Esophagus muscularis mucosa (tissue), 4 donors: ENCODE measurements at regions not wholly inside any gene's neighbourhood (a gene's known extent, or its start where the extent isn't known, plus 50 kb on each side); places are given as distances from the start of the nearest gene placed in this dataset.

Source experiments
- DNase-seq: peaks from one replicate; pipeline ENCODE4 v3.0.0-alpha.2; 2017; ENCODE audit errors: extremely low spot score
- H3K27ac ChIP-seq, 4 donors: fragments of 200-600 bp; sonication (generic); replicated peaks in 1 of 4; 1 replicate in 3 of 4; 2 replicates in 1 of 4; pipeline ENCODE4 v1.5.1; 2016 to 2019; ENCODE audit warnings: mild to moderate bottlenecking in 1 of 4
- H3K27me3 ChIP-seq, 4 donors: fragments of 200-600 bp; sonication (generic); one replicate each; pipeline versions ENCODE4 v1.5.1 to v1.6.0; 2016 to 2019
- H3K36me3 ChIP-seq, 4 donors: fragments of 200-600 bp; sonication (generic); one replicate each; pipeline ENCODE4 v1.5.1; 2016 to 2019
- H3K4me1 ChIP-seq, 4 donors: fragments of 200-600 bp; sonication (generic); one replicate each; pipeline ENCODE4 v1.5.1; 2016 to 2019
- H3K4me3 ChIP-seq, 4 donors: fragments of 200-600 bp; sonication (generic); 1 replicate in 2 of 4; 2 replicates in 2 of 4; pipeline ENCODE4 v1.5.1; 2016 to 2019; ENCODE audit warnings: mild to moderate bottlenecking in 4 of 4, moderate library complexity in 1 of 4
- H3K9me3 ChIP-seq, 4 donors: fragments of 200-600 bp; sonication (generic); 1 replicate in 3 of 4; 2 replicates in 1 of 4; pipeline ENCODE4 v1.5.1; 2016 to 2019
- EP300 ChIP-seq: sonication (generic); formaldehyde crosslinking; IDR thresholded peaks from one replicate; pipeline ENCODE4 v1.6.1; 2017; ENCODE audit warnings: antibody characterized with exemption
- POLR2A ChIP-seq: fragments of 450-650 bp; IDR thresholded peaks from one replicate; pipeline ENCODE4 v1.6.1; 2017; ENCODE audit warnings: antibody characterized with exemption, moderate library complexity, mild to moderate bottlenecking, low read depth
- POLR2AphosphoS5 ChIP-seq, 2 donors: sonication (generic); formaldehyde crosslinking; IDR thresholded peaks; one replicate each; pipeline ENCODE4 v1.6.1; 2017; ENCODE audit warnings: antibody characterized with exemption in 2 of 2
- WGBS: methylation state at CpG from one replicate; pipeline ENCODE4 v1.1.5; 2018; 5-methylcytosine and 5-hydroxymethylcytosine counted together
- intact Hi-C: fragments of 100-400 bp; cut with DNase I; formaldehyde crosslinking; loops from one replicate; pipeline ENCODE4 v1.15.1; 2023
- TF ChIP-seq, protein P1 (sequence below), 3 experiments: fragments of 200-600 bp in 2 of 3; fragments of 450-650 bp in 1 of 3; sonication (generic) in 2 of 3; IDR thresholded peaks; one replicate each; pipeline ENCODE4 v1.5.1; 2017 to 2019; ENCODE audit warnings: antibody characterized with exemption in 3 of 3, mild to moderate bottlenecking in 2 of 3, moderate library complexity in 1 of 3

DNA sequence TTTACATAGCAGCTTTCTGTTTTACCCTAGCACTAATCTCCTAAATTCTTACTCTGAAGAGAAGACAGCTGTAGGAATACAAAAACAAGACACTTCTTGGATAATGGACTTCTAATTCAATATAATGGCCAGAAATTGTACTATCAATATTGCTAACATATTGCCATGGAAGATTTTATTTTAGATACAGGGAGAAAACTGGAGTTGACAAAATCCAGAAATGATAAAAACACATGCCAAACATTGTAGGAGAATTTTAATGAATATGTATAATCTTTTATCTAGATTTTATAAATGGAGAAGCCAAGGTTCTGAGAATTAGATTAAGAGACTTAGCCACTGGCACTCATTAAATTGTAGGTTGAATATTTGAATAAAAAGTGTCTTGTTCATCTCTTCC is 1838.8 kb upstream of the LRRTM1 start:
- no peak for DNase-seq

DNA sequence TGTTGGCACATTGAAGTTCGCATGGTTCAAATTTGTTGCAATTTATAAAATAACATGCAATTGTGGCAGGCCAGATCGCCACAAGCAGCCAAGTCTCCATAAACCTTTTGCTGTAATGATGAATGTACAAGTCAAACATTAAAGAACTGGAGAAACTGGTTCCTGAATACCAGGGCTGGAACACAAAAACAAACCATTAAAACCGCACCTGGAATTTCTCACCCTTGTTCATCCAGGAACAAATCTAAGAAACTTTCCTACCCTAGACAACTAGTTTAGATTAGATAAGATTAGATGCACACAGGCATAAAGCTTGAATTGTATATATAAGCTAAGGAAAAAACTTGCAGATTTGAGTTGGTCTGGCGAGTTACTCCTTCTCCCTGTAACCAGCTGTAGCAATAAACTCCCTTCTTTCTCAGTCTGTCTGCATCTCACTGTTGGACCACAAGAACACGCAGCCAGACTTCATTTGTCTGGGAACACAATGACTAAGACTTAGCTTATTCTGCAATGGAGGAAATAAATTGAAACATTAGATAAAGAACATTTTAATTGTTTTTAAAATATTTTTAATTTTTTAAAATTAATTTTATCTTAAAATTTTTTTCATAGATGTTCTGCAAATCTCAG is 1835.5 kb upstream of the LRRTM1 start:
- Histone ChIP-seq H3K27me3 (no peaks in the 10 kb centered on the region), H3K4me1 (peaks cover 0 to 10% (median 8%) of the 10 kb centered on the region in 4 donors), H3K27ac (no peak overlapping the region), H3K4me3 (no peak overlapping the region), H3K36me3 (no peaks in the 10 kb centered on the region), H3K9me3 (no peaks in the 10 kb centered on the region)
- intact Hi-C loops = no loop called here
- DNase-seq = no peak
- TF ChIP-seq, protein P1, sequence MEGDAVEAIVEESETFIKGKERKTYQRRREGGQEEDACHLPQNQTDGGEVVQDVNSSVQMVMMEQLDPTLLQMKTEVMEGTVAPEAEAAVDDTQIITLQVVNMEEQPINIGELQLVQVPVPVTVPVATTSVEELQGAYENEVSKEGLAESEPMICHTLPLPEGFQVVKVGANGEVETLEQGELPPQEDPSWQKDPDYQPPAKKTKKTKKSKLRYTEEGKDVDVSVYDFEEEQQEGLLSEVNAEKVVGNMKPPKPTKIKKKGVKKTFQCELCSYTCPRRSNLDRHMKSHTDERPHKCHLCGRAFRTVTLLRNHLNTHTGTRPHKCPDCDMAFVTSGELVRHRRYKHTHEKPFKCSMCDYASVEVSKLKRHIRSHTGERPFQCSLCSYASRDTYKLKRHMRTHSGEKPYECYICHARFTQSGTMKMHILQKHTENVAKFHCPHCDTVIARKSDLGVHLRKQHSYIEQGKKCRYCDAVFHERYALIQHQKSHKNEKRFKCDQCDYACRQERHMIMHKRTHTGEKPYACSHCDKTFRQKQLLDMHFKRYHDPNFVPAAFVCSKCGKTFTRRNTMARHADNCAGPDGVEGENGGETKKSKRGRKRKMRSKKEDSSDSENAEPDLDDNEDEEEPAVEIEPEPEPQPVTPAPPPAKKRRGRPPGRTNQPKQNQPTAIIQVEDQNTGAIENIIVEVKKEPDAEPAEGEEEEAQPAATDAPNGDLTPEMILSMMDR (IDR thresholded peaks at IDR 0.05) = no peak
- TF ChIP-seq EP300 (no peak), POLR2AphosphoS5 (IDR thresholded peaks at IDR 0.05) (no peak), POLR2A (no peak)
- WGBS = 51% methylated on average over 5 of the region's 5 CpGs

More for the DNA sequence above, 1838.8 kb upstream of the LRRTM1 start:
- Histone ChIP-seq H3K27me3 (no peaks in the 10 kb centered on the region), H3K36me3 (no peaks in the 10 kb centered on the region), H3K4me1 (peaks cover 0 to 10% (median 8%) of the 10 kb centered on the region in 4 donors), H3K4me3 (no peak overlapping the region), H3K27ac (no peak overlapping the region), H3K9me3 (no peaks in the 10 kb centered on the region)
- TF ChIP-seq POLR2A = no peak
- TF ChIP-seq, protein P1 (IDR thresholded peaks at IDR 0.05) = no peak
- no peak for TF ChIP-seq EP300
- no peak for TF ChIP-seq POLR2AphosphoS5 (IDR thresholded peaks at IDR 0.05)
- intact Hi-C loops = no loop called here

DNA sequence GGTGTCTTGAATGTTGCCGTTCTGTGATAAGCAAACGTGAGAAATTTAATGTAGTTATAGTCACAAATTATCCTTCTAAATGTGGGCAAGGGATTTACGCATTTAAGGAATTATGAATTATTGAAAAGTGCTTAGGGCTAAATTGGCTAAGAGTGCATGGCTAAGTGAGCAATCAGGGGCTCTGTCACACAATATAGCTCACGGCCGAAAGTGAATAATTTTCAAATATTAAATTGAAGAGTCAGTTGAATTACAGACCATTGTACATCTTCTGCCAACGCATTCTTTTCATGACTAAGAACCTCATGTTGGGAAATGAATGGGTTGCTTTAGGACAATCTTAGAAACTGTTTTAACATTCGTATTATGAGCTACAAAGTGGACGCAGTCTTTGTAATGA is 1832.9 kb upstream of the LRRTM1 start:
- no peak for TF ChIP-seq POLR2AphosphoS5 (IDR thresholded peaks at IDR 0.05)
- TF ChIP-seq POLR2A = no peak
- TF ChIP-seq EP300 = no peak
- TF ChIP-seq, protein P1 (IDR thresholded peaks at IDR 0.05) = no peak
- peaks cover 0 to 10% (median 8%) of the 10 kb centered on the region in 4 donors for H3K4me1 ChIP-seq
- WGBS = 84% methylated on average over 8 of the region's 8 CpGs
- no peaks in the 10 kb centered on the region for H3K9me3 ChIP-seq
- no peak overlapping the region for H3K27ac ChIP-seq
- no peak overlapping the region for H3K4me3 ChIP-seq
- intact Hi-C loops = no loop called here
- no peak for DNase-seq
- H3K27me3 ChIP-seq = no peaks in the 10 kb centered on the region
- no peaks in the 10 kb centered on the region for H3K36me3 ChIP-seq

DNA sequence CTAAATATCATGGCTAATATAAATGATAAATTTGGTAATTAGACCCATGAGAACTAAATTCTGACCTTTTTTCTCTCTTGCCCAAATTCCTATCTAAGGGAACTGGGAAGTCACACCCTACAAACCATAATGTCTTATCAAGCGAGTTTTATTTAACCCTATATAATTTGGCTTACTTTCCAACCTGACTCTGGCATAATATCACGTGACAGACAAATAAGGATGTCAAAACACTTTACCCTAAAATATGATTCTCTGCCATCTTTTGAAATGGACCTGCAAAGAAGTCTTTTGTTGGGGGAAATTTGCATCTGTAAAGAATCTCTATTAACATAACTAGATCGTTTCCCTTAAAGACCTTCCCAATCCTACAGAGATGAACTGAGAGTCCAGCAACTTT is 1823.5 kb upstream of the LRRTM1 start:
- Histone ChIP-seq H3K27me3 (no peaks in the 10 kb centered on the region), H3K36me3 (no peaks in the 10 kb centered on the region), H3K4me1 (peaks cover 0 to 10% (median 3%) of the 10 kb centered on the region in 4 donors), H3K27ac (no peak overlapping the region), H3K9me3 (peaks cover 0 to 7% (median 3%) of the 10 kb centered on the region in 4 donors), H3K4me3 (no peak overlapping the region)
- intact Hi-C loops = no loop called here
- TF ChIP-seq POLR2A (no peak), EP300 (no peak), POLR2AphosphoS5 (IDR thresholded peaks at IDR 0.05) (no peak)
- TF ChIP-seq, protein P1 (IDR thresholded peaks at IDR 0.05) = no peak
- 75% methylated on average over 3 of the region's 3 CpGs for WGBS
- no peak for DNase-seq

DNA sequence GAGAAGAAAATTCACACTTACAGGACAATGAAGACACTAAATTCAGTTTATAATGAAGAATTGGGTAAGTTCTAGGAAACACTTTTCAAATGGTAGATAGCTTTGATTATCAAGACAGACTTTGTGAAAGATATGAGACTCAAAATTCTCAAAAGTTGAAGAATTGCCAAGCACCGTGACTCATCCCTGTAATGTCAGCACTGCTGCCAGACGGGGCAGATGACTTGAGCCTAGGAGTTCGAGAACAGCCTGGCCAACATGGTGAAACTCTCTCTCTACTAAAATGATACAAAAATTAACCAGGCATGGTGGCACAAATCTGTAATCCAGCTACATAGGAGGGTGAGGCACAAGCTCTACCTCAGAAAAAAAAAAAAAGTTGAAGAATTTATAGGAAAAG is 1820.1 kb upstream of the LRRTM1 start:
- TF ChIP-seq, protein P1 (IDR thresholded peaks at IDR 0.05) = no peak
- TF ChIP-seq POLR2AphosphoS5 (IDR thresholded peaks at IDR 0.05) = no peak
- TF ChIP-seq EP300 = no peak
- no peak for TF ChIP-seq POLR2A
- intact Hi-C loops = no loop called here
- Histone ChIP-seq H3K36me3 (no peaks in the 10 kb centered on the region), H3K4me3 (no peak overlapping the region), H3K27ac (no peak overlapping the region), H3K9me3 (no peaks in the 10 kb centered on the region), H3K4me1 (peaks cover 0 to 14% (median 6%) of the 10 kb centered on the region in 4 donors), H3K27me3 (no peaks in the 10 kb centered on the region)
- WGBS = 52% methylated on average over 3 of the region's 3 CpGs
- DNase-seq = no peak
